SH-SY5Y (cell line): ENCODE measurements at regions not wholly inside any gene's neighbourhood (a gene's known extent, or its start where the extent isn't known, plus 50 kb on each side); places are given as distances from the start of the nearest gene placed in this dataset.

Source experiments
- GATA2 ChIP-seq: IDR thresholded peaks from 2 replicates; pipeline ENCODE4 v1.6.1; 2011; ENCODE audit warnings: mild to moderate bottlenecking, low read depth, low read length
- GATA3 ChIP-seq: IDR thresholded peaks from 2 replicates; pipeline ENCODE4 v1.6.1; 2011; ENCODE audit warnings: low read depth, mild to moderate bottlenecking, low read length, moderate library complexity

DNA sequence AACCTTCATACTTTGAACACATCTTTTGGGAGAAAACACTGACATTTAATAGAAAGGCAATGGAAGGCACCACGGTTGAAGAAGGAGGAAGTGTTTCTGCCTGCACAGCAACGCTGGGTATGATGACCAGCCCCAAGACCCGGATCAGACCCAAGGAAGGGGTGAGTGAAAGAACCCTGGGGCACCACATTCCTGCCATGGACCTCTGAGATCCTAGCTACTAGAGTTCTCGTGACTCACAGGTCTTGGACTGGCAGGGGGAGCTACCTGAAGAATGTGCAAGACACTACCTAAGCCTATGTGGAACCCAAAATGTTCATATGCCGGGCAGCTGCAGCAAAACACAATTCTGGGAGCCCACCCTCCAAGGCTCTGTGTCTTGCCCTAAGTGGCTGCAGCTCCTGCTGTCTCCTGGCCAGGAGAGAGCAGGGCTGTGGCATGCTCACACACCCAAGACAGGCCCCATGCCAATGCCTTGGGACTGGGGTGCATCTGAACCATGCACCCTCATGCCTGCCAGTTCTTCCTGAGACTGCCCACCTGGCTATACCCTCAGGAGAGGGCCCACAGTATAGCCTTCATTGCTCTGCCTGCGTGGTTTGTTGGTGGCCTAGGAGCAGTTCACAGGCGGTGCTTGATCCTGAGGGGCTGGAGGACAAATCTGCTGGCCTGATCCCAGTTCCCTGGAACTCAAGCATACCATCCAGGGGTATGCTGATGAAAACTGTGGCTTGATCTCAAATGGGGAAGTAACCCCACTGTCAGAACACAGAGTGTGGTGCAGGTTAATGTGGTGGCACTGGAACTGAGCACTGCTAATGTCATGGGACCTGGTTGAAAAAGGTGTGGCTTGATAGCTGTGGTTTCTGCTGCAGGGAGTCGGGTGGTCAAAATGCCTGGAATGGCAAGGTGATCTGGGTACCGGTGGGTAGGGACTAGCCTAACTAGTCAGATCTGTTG is 353.3 kb upstream of the ARHGEF26 start:
- TF ChIP-seq GATA3 (no peak), GATA2 (no peak)
